Prostate gland (tissue), 2 donors: ENCODE measurements at regions not wholly inside any gene's neighbourhood (a gene's known extent, or its start where the extent isn't known, plus 50 kb on each side); places are given as distances from the start of the nearest gene placed in this dataset.

ENCODE experiments used
- DNase-seq: peaks from one replicate; pipeline ENCODE4 v3.0.0-alpha.2; 2019; ENCODE audit warnings: low spot score
- H3K27ac ChIP-seq, 2 donors: fragments of 200-600 bp; sonication (generic); 2 replicates each; pipeline ENCODE4 v1.5.1; 2017 to 2019
- H3K27me3 ChIP-seq: fragments of 200-600 bp; sonication (generic); replicated peaks from 2 replicates; pipeline ENCODE4 v1.5.1; 2019; ENCODE audit not compliant: insufficient read depth
- H3K36me3 ChIP-seq, 2 donors: fragments of 200-600 bp; sonication (generic); 1 replicate in 1 of 2; 2 replicates in 1 of 2; pipeline versions ENCODE4 v1.5.1 to v1.8.1; 2017 to 2019
- H3K4me1 ChIP-seq: fragments of 200-600 bp; sonication (generic); replicated peaks from 2 replicates; pipeline ENCODE4 v1.5.1; 2019
- H3K4me3 ChIP-seq, 2 donors: fragments of 200-600 bp; sonication (generic); 2 replicates each; pipeline ENCODE4 v1.5.1; 2017 to 2019
- H3K9me3 ChIP-seq: fragments of 200-600 bp; sonication (generic); 2 replicates; pipeline ENCODE4 v1.5.1; 2017
- POLR2A ChIP-seq: fragments of 450-650 bp; IDR thresholded peaks from one replicate; pipeline ENCODE4 v1.6.1; 2016; ENCODE audit warnings: antibody characterized with exemption, mild to moderate bottlenecking
- POLR2AphosphoS5 ChIP-seq: sonication (generic); formaldehyde crosslinking; IDR thresholded peaks from one replicate; pipeline ENCODE4 v1.6.1; 2017; ENCODE audit warnings: antibody characterized with exemption
- WGBS: methylation state at CpG from one replicate; pipeline ENCODE4 v1.1.5; 2018; 5-methylcytosine and 5-hydroxymethylcytosine counted together
- intact Hi-C: fragments of 100-400 bp; cut with DNase I; formaldehyde crosslinking; loops from one replicate; pipeline ENCODE4 v1.14.2; 2022
- TF ChIP-seq, protein P1 (sequence below), 4 experiments: fragments of 200-600 bp in 2 of 4; fragments of 450-650 bp in 2 of 4; sonication (generic) in 2 of 4; IDR thresholded peaks; 1 replicate in 3 of 4; 2 replicates in 1 of 4; pipeline ENCODE4 v1.5.1; 2016 to 2019; ENCODE audit warnings: antibody characterized with exemption in 4 of 4, mild to moderate bottlenecking in 2 of 4, moderate library complexity in 2 of 4

DNA sequence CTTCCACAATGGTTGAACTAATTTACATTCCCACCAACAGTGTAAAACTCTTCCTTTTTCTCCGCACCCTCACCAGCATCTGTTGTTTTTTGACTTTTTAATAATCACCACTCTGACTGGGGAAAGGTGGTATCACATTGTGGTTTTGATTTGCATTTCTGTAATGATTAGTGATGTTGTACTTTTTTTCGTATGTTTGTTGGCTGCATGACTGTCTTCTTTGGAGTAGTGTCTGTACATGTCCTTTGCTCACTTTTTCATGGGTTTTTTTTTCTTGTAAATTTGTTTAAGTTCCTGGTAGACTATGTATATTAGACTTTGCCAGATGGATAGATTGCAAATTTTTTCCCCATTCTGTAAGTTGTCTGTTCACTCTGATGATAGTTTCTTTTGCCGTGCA lies 574.8 kb downstream of the KCNJ3 start:
- Histone ChIP-seq H3K36me3 (no peaks in the 10 kb centered on the region), H3K4me3 (no peak overlapping the region), H3K27me3 (no peaks in the 10 kb centered on the region), H3K9me3 (no peaks in the 10 kb centered on the region), H3K27ac (no peak overlapping the region), H3K4me1 (no peaks in the 10 kb centered on the region)
- DNase-seq = no peak
- TF ChIP-seq POLR2AphosphoS5 (no peak), POLR2A (no peak)
- TF ChIP-seq, protein P1, sequence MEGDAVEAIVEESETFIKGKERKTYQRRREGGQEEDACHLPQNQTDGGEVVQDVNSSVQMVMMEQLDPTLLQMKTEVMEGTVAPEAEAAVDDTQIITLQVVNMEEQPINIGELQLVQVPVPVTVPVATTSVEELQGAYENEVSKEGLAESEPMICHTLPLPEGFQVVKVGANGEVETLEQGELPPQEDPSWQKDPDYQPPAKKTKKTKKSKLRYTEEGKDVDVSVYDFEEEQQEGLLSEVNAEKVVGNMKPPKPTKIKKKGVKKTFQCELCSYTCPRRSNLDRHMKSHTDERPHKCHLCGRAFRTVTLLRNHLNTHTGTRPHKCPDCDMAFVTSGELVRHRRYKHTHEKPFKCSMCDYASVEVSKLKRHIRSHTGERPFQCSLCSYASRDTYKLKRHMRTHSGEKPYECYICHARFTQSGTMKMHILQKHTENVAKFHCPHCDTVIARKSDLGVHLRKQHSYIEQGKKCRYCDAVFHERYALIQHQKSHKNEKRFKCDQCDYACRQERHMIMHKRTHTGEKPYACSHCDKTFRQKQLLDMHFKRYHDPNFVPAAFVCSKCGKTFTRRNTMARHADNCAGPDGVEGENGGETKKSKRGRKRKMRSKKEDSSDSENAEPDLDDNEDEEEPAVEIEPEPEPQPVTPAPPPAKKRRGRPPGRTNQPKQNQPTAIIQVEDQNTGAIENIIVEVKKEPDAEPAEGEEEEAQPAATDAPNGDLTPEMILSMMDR (IDR thresholded peaks at IDR 0.05) = no peak
- intact Hi-C loops = no loop called here
- WGBS = 51% methylated on average over 3 of the region's 3 CpGs

DNA sequence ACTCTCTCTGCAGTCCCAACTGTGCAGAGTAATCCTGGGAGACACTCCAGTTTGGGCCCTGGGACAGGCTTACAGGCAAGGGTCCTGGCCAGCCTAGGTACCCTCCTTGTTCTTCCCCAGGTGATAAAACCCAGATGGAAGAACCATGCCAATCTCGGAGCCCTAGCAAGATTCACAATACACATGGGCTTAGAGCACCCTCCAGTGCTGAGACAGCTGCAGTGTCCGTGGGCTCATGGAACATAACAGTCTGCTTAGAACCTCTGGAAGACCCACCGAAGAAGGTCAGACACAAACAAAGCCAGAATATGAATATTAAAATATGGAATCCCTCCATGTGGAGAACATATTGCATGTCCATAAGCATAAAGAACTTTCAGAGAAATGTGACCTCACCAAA lies 568.1 kb downstream of the KCNJ3 start:
- Histone ChIP-seq H3K27me3 (no peaks in the 10 kb centered on the region), H3K36me3 (no peaks in the 10 kb centered on the region), H3K9me3 (no peaks in the 10 kb centered on the region), H3K4me1 (no peaks in the 10 kb centered on the region), H3K4me3 (no peak overlapping the region), H3K27ac (no peak overlapping the region)
- no peak for DNase-seq
- TF ChIP-seq, protein P1 (IDR thresholded peaks at IDR 0.05) = no peak
- TF ChIP-seq POLR2AphosphoS5 (no peak), POLR2A (no peak)
- intact Hi-C loops = no loop called here
- 68% methylated on average over 3 of the region's 3 CpGs for WGBS

DNA sequence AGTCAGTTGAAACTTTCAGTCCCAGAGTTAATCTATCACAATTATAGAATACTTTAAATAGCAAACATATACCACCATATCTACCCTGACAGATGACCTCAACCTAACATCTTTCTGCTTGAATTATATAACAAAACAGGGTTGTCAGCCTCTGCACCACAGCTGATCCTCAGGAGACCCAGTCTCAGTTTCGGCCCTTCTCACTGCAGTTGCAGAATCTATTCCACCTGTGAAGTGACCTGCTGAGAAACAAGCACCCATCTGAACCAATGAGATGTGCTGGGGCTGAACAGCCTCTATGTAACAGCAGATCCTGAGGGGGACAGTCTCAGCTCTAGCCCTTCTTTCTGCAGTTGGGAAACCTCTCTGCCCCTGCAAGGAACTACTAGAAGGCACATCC lies 567.6 kb downstream of the KCNJ3 start:
- TF ChIP-seq, protein P1 (IDR thresholded peaks at IDR 0.05) = no peak
- TF ChIP-seq POLR2A = no peak
- TF ChIP-seq POLR2AphosphoS5 = no peak
- H3K4me3 ChIP-seq = no peak overlapping the region
- H3K27ac ChIP-seq = no peak overlapping the region
- intact Hi-C loops = no loop called here
- no peaks in the 10 kb centered on the region for H3K9me3 ChIP-seq
- no peak for DNase-seq
- H3K36me3 ChIP-seq = no peaks in the 10 kb centered on the region
- no peaks in the 10 kb centered on the region for H3K27me3 ChIP-seq
- 83% methylated on average over 1 of the region's 1 CpG for WGBS
- H3K4me1 ChIP-seq = no peaks in the 10 kb centered on the region

DNA sequence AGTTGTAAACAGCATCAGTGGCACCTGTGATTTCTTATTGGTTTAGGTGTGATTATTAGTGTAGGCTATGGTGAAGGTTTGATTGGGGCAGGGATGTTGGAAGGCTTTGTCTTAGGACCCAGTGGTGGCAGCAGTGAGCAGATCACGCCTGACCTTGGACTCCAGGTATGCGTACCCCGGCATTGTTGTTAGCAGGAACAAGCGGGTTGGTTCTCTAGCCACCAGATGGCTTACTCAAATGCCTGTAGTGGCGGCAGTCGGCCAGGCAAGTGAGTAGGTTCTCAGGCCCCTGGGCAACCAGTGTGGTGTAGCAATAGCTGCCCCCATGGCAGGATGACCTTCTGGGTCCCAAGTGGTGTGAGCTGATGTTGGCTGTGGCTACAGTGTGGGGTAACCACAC lies 558.3 kb downstream of the KCNJ3 start:
- TF ChIP-seq POLR2A (no peak), POLR2AphosphoS5 (no peak)
- TF ChIP-seq, protein P1 (IDR thresholded peaks at IDR 0.05) = no peak
- no peak for DNase-seq
- WGBS = 83% methylated on average over 6 of the region's 6 CpGs

DNA sequence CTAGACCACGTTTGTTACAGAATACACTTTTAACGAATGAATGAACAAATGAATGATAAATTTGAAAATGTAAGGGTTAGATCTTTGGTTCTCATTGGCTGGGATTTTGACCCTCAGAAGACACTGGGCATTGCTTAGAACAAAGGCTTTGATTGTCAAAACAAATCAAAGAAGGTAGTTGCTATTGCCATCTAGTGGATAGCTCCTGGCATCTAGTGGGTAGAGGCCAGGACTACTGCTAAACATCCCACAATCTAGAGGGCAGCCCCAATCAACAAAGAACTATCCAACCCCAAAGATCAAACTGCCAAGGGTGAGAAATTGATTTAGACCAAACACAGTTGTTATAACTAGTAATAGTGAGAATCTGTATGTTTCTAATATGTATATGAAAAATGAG lies 552.3 kb downstream of the KCNJ3 start:
- Histone ChIP-seq H3K4me1 (no peaks in the 10 kb centered on the region), H3K27ac (no peak overlapping the region), H3K9me3 (no peaks in the 10 kb centered on the region), H3K27me3 (no peaks in the 10 kb centered on the region), H3K36me3 (no peaks in the 10 kb centered on the region), H3K4me3 (no peak overlapping the region)
- TF ChIP-seq, protein P1 (IDR thresholded peaks at IDR 0.05) = no peak
- TF ChIP-seq POLR2AphosphoS5 = no peak
- intact Hi-C loops = no loop called here
- DNase-seq = no peak
- WGBS = 21% methylated on average over 2 of the region's 2 CpGs

More for the DNA sequence above, 558.3 kb downstream of the KCNJ3 start:
- no peaks in the 10 kb centered on the region for H3K27me3 ChIP-seq
- H3K4me1 ChIP-seq = no peaks in the 10 kb centered on the region
- no peak overlapping the region for H3K27ac ChIP-seq
- H3K4me3 ChIP-seq = no peak overlapping the region
- H3K36me3 ChIP-seq = no peaks in the 10 kb centered on the region
- no peaks in the 10 kb centered on the region for H3K9me3 ChIP-seq
- intact Hi-C loops = no loop called here
